HG03196 (cell line): ENCODE measurements at regions not wholly inside any gene's neighbourhood (a gene's known extent, or its start where the extent isn't known, plus 50 kb on each side); places are given as distances from the start of the nearest gene placed in this dataset.
"Not testable (repeated sequence)": the region's sequence is repeated elsewhere in the genome, so short reads cannot be mapped to it uniquely, and the experiment has no call there.

Experiments
- ATAC-seq: cut with Tn5 transposase; IDR thresholded peaks from one replicate; pipeline ENCODE4 v1.9.1; 2021; ENCODE audit not compliant: unreplicated experiment

- ATAC-seq = no peak
Measured at GRCh38 chr13:67518785-67519184, 288.6 kb upstream of the PCDH9 start.

- peak; percentile 94 for ATAC-seq
Measured at GRCh38 chr13:67515895-67516294, 285.8 kb upstream of the PCDH9 start.

- ATAC-seq = no peak
Measured at GRCh38 chr13:67509018-67509417, 278.9 kb upstream of the PCDH9 start.

GRCh38 chr13:67508275-67508674 lies 278.1 kb upstream of the PCDH9 start:
- ATAC-seq = not testable (repeated sequence)

- ATAC-seq = no peak
Measured at GRCh38 chr13:67506407-67506806, 276.3 kb upstream of the PCDH9 start.

GRCh38 chr13:67505376-67505775 lies 275.2 kb upstream of the PCDH9 start:
- ATAC-seq = no peak

GRCh38 chr13:67498948-67499347 lies 268.8 kb upstream of the PCDH9 start:
- ATAC-seq = no peak

- no peak for ATAC-seq
Measured at GRCh38 chr13:67493835-67494234, 263.7 kb upstream of the PCDH9 start.

GRCh38 chr13:67489016-67489415 lies 258.9 kb upstream of the PCDH9 start:
- no peak for ATAC-seq

GRCh38 chr13:67481445-67481844 lies 251.3 kb upstream of the PCDH9 start:
- no peak for ATAC-seq

GRCh38 chr13:67474115-67474514 lies 244.0 kb upstream of the PCDH9 start:
- ATAC-seq = no peak

- ATAC-seq = no peak
Measured at GRCh38 chr13:67469623-67470022, 239.5 kb upstream of the PCDH9 start.

- ATAC-seq = no peak
Measured at GRCh38 chr13:67466569-67466968, 236.4 kb upstream of the PCDH9 start.

GRCh38 chr13:67464154-67464553 lies 234.0 kb upstream of the PCDH9 start:
- ATAC-seq = no peak

GRCh38 chr13:67462098-67462497 lies 232.0 kb upstream of the PCDH9 start:
- no peak for ATAC-seq

GRCh38 chr13:67452526-67452925 lies 222.4 kb upstream of the PCDH9 start:
- ATAC-seq = not testable (repeated sequence)

GRCh38 chr13:67445436-67445835 lies 215.3 kb upstream of the PCDH9 start:
- no peak for ATAC-seq

GRCh38 chr13:67443923-67444322 lies 213.8 kb upstream of the PCDH9 start:
- no peak for ATAC-seq

- ATAC-seq = no peak
Measured at GRCh38 chr13:67440236-67440975, 210.3 kb upstream of the PCDH9 start.

GRCh38 chr13:67439365-67439764 lies 209.2 kb upstream of the PCDH9 start:
- ATAC-seq = no peak

- ATAC-seq = no peak
Measured at GRCh38 chr13:67438465-67438864, 208.3 kb upstream of the PCDH9 start.

GRCh38 chr13:67437244-67437643 lies 207.1 kb upstream of the PCDH9 start:
- no peak for ATAC-seq

- ATAC-seq = no peak
Measured at GRCh38 chr13:67421475-67421874, 191.3 kb upstream of the PCDH9 start.
